Caki2 (cell line): ENCODE measurements at regions not wholly inside any gene's neighbourhood (a gene's known extent, or its start where the extent isn't known, plus 50 kb on each side); places are given as distances from the start of the nearest gene placed in this dataset.
"Not testable (repeated sequence)": the region's sequence is repeated elsewhere in the genome, so short reads cannot be mapped to it uniquely, and the experiment has no call there.

Experiments
- DNase-seq: peaks from one replicate; pipeline ENCODE4 v3.0.0-alpha.2; 2015; ENCODE audit warnings: low read depth
- in situ Hi-C: cut with HindIII; loops from 2 replicates; pipeline ENCODE4 v1.10.0; 2016; ENCODE audit warnings: low sequenced_read_pairs, low pct_unique_long_range_greater_than_20kb, mixed read lengths

- no peak for DNase-seq
- in situ Hi-C loops, result no loop called here
These were observed 625.1 kb downstream of the TYW1 start for GRCh38 chr7:67621704-67622103.

- DNase-seq, result peak; percentile 61
- in situ Hi-C loops, result no loop called here
These were observed 628.7 kb downstream of the TYW1 start for GRCh38 chr7:67625257-67625737.

GRCh38 chr7:67631476-67631875, 634.8 kb downstream of the TYW1 start:
- no peak for DNase-seq
- in situ Hi-C loops, result no loop called here

GRCh38 chr7:67635271-67635670, 638.6 kb downstream of the TYW1 start:
- DNase-seq, result no peak
- in situ Hi-C loops, result no loop called here

GRCh38 chr7:67636348-67637022, 639.9 kb downstream of the TYW1 start:
- in situ Hi-C loops, result no loop called here
- DNase-seq, result no peak

- no peak for DNase-seq
- in situ Hi-C loops, result no loop called here
These were observed 640.4 kb downstream of the TYW1 start for GRCh38 chr7:67637023-67637358.

- in situ Hi-C loops, result not testable (repeated sequence)
These were observed 645.9 kb downstream of the TYW1 start for GRCh38 chr7:67642542-67642941.

GRCh38 chr7:67644151-67644550, 647.5 kb downstream of the TYW1 start:
- no peak for DNase-seq
- in situ Hi-C loops, result no loop called here

More at GRCh38 chr7:67642542-67642941, 645.9 kb downstream of the TYW1 start:
- not testable (repeated sequence) for DNase-seq

- in situ Hi-C loops, result no loop called here
- no peak for DNase-seq
These were observed 656.3 kb downstream of the TYW1 start for GRCh38 chr7:67652937-67653336.

GRCh38 chr7:67653856-67654454, 657.3 kb downstream of the TYW1 start:
- in situ Hi-C loops, result no loop called here
- DNase-seq, result no peak

GRCh38 chr7:67654642-67655041, 658.0 kb downstream of the TYW1 start:
- in situ Hi-C loops, result no loop called here
- no peak for DNase-seq

GRCh38 chr7:67655168-67655567, 658.5 kb downstream of the TYW1 start:
- in situ Hi-C loops, result no loop called here
- no peak for DNase-seq

GRCh38 chr7:67659091-67659490, 662.5 kb downstream of the TYW1 start:
- DNase-seq, result no peak
- in situ Hi-C loops, result no loop called here

- in situ Hi-C loops, result no loop called here
- DNase-seq, result no peak
These were observed 666.2 kb downstream of the TYW1 start for GRCh38 chr7:67662804-67663203.

- DNase-seq, result no peak
These were observed 667.0 kb downstream of the TYW1 start for GRCh38 chr7:67663644-67664043.

GRCh38 chr7:67666359-67666758, 669.7 kb downstream of the TYW1 start:
- in situ Hi-C loops, result not testable (repeated sequence)

More at GRCh38 chr7:67663644-67664043, 667.0 kb downstream of the TYW1 start:
- in situ Hi-C loops, result no loop called here

GRCh38 chr7:67671006-67671548, 674.4 kb downstream of the TYW1 start:
- in situ Hi-C loops, result no loop called here
- no peak for DNase-seq

More at GRCh38 chr7:67666359-67666758, 669.7 kb downstream of the TYW1 start:
- not testable (repeated sequence) for DNase-seq

GRCh38 chr7:67673861-67674260, 677.2 kb downstream of the TYW1 start:
- no peak for DNase-seq
- in situ Hi-C loops, result no loop called here

GRCh38 chr7:67674862-67675261, 678.2 kb downstream of the TYW1 start:
- in situ Hi-C loops, DNase-seq: not testable (repeated sequence)

- in situ Hi-C loops, result no loop called here
- DNase-seq, result no peak
These were observed 679.3 kb downstream of the TYW1 start for GRCh38 chr7:67675971-67676370.
